CD14-positive monocyte (primary cell): ENCODE measurements at regions not wholly inside any gene's neighbourhood (a gene's known extent, or its start where the extent isn't known, plus 50 kb on each side); places are given as distances from the start of the nearest gene placed in this dataset.
"Not testable (repeated sequence)": the region's sequence is repeated elsewhere in the genome, so short reads cannot be mapped to it uniquely, and the experiment has no call there.

Source experiments
- DNase-seq, 3 donors: peaks; one replicate each; pipeline ENCODE4 v3.0.0-alpha.2; 2011 to 2022
- H2AFZ ChIP-seq: 2 replicates; pipeline ENCODE4 v1.6.0; 2012; ENCODE audit warnings: mild to moderate bottlenecking, low read depth, low read length, inconsistent platforms; ENCODE audit not compliant: insufficient read depth, poor library complexity, severe bottlenecking
- H3K27ac ChIP-seq, 2 donors: 1 replicate in 1 of 2; 2 replicates in 1 of 2; pipeline ENCODE4 v1.5.1; 2012 to 2013; ENCODE audit warnings: low read length in 2 of 2, control low read depth in 1 of 2, inconsistent platforms in 1 of 2, low read depth in 1 of 2, mild to moderate bottlenecking in 1 of 2
- H3K27me3 ChIP-seq, 2 donors: one replicate each; pipeline versions ENCODE4 v1.6.0 to v1.6.1; 2011 to 2013; ENCODE audit warnings: low read length in 2 of 2; ENCODE audit not compliant: control insufficient read depth in 2 of 2, insufficient read depth in 2 of 2
- H3K36me3 ChIP-seq, 2 donors: replicated peaks in 1 of 2; 1 replicate in 1 of 2; 2 replicates in 1 of 2; pipeline versions ENCODE4 v1.5.1 to v1.6.1; 2012 to 2013; ENCODE audit warnings: low read length in 2 of 2, control low read depth in 1 of 2, inconsistent platforms in 1 of 2, mild to moderate bottlenecking in 1 of 2; ENCODE audit not compliant: insufficient read depth in 2 of 2, control insufficient read depth in 1 of 2
- H3K4me1 ChIP-seq, 2 donors: 1 replicate in 1 of 2; 2 replicates in 1 of 2; pipeline versions ENCODE4 v1.5.1 to v1.6.1; 2012 to 2013; ENCODE audit warnings: low read length in 2 of 2, control low read depth in 1 of 2, inconsistent platforms in 1 of 2, mild to moderate bottlenecking in 1 of 2, moderate library complexity in 1 of 2; ENCODE audit not compliant: insufficient read depth in 2 of 2, control insufficient read depth in 1 of 2
- H3K4me2 ChIP-seq: replicated peaks from 2 replicates; pipeline ENCODE3; 2012; ENCODE audit warnings: low read length, moderate library complexity, mild to moderate bottlenecking; ENCODE audit not compliant: poor library complexity, severe bottlenecking; ENCODE audit errors: extremely low read depth
- H3K4me3 ChIP-seq, 3 experiments: fragments of 200-600 bp in 1 of 3; sonication (generic) in 1 of 3; replicated peaks in 1 of 3; 1 replicate in 2 of 3; 2 replicates in 1 of 3; pipeline ENCODE4 v1.5.1; 2011 to 2013; ENCODE audit warnings: low read length in 3 of 3, mild to moderate bottlenecking in 3 of 3, control low read depth in 2 of 3, low read depth in 2 of 3, inconsistent platforms in 1 of 3, moderate library complexity in 1 of 3
- H3K79me2 ChIP-seq: 2 replicates; pipeline ENCODE4 v1.6.0; 2012; ENCODE audit warnings: mild to moderate bottlenecking, control low read depth, inconsistent platforms, low read length, moderate library complexity; ENCODE audit not compliant: insufficient read depth
- H3K9ac ChIP-seq: 2 replicates; pipeline ENCODE4 v1.6.0; 2017; ENCODE audit warnings: low read length, mild to moderate bottlenecking; ENCODE audit not compliant: insufficient read depth, poor library complexity, severe bottlenecking
- H3K9me3 ChIP-seq, 2 donors: replicated peaks in 1 of 2; 1 replicate in 1 of 2; 2 replicates in 1 of 2; pipeline versions ENCODE4 v1.5.1 to v1.6.1; 2012 to 2013; ENCODE audit warnings: low read length in 2 of 2, control low read depth in 1 of 2; ENCODE audit not compliant: control insufficient read depth in 1 of 2, insufficient read depth in 1 of 2
- H4K20me1 ChIP-seq: 2 replicates; pipeline ENCODE4 v1.6.0; 2012; ENCODE audit warnings: mild to moderate bottlenecking, low read length, control low read depth, moderate library complexity; ENCODE audit not compliant: insufficient read depth
- H3K27ac Mint-ChIP-seq, 7 donors: one replicate each; pipeline ENCODE4 v1.8.0; 2020; ENCODE audit warnings: mild to moderate bottlenecking in 7 of 7, mixed read lengths in 7 of 7, moderate library complexity in 6 of 7, inconsistent platforms in 2 of 7
- H3K27me3 Mint-ChIP-seq, 3 donors: one replicate each; pipeline ENCODE4 v1.8.0; 2021 to 2022; ENCODE audit warnings: low read depth in 3 of 3, mild to moderate bottlenecking in 3 of 3, mixed read lengths in 3 of 3, moderate library complexity in 3 of 3, inconsistent platforms in 1 of 3
- H3K36me3 Mint-ChIP-seq, 2 donors: one replicate each; pipeline ENCODE4 v1.8.0; 2020; ENCODE audit warnings: mixed read lengths in 2 of 2, inconsistent platforms in 1 of 2, mild to moderate bottlenecking in 1 of 2
- H3K4me1 Mint-ChIP-seq: one replicate; pipeline ENCODE4 v1.8.0; 2020; ENCODE audit warnings: mild to moderate bottlenecking, mixed read lengths
- H3K4me3 Mint-ChIP-seq, 2 donors: one replicate each; pipeline ENCODE4 v1.8.0; 2020; ENCODE audit warnings: mild to moderate bottlenecking in 2 of 2, mixed read lengths in 2 of 2, moderate library complexity in 1 of 2
- H3K9me3 Mint-ChIP-seq, 7 donors: one replicate each; pipeline ENCODE4 v1.8.0; 2020 to 2022; ENCODE audit warnings: mixed read lengths in 7 of 7, mild to moderate bottlenecking in 6 of 7, moderate library complexity in 6 of 7, inconsistent platforms in 2 of 7
- CTCF ChIP-seq: fragments of 200-600 bp; IDR thresholded peaks from one replicate; pipeline ENCODE4 v1.8.0; 2022; ENCODE audit warnings: antibody characterized with exemption, mild to moderate bottlenecking
- WGBS: methylation state at CpG from one replicate; pipeline ENCODE4 v1.1.5; 2013; ENCODE audit warnings: missing lambda C conversion rate; ENCODE audit not compliant: insufficient coverage; 5-methylcytosine and 5-hydroxymethylcytosine counted together
- intact Hi-C, 2 donors: fragments of 100-400 bp; cut with micrococcal nuclease; formaldehyde crosslinking; loops; one replicate each; pipeline versions ENCODE4 v1.15.0 to v1.15.1; 2023

DNA sequence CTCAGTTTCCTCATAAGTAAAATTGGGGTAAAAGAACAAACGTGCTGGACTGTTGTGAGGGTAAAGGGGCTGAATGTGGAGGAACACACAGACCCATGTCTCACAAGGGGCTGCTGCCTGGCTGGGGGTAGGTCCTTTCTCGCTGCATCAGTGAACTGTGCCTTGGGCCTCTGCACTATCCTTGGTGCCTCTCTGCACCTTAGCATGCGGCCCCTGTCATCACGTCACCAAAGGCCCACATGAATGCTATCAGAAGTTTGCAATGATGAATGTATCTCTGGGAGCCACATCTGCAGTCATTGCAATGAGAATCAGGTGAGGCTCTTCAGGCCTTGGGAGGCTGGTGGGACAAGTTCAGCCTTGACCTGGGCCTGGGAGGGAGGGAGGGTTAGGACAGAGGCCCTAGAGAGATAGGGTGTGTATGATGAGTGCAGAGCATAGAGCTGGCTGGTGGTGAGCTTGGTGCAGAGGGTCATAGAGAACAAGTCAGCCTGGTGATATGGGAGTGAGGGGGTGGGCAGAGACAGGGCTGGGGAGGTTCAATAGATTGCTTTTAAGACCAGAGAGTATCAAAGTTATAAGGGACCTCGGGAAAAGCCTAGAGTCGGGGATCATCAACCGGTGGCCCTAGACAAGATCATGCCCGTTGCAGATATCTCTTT lies 308.4 kb downstream of the RPS24 start:
- Histone ChIP-seq H3K4me3 (no peak overlapping the region), H2AFZ (no peak overlapping the region), H3K4me2 (no peak overlapping the region), H4K20me1 (no peaks in the 10 kb centered on the region), H3K36me3 (no peaks in the 10 kb centered on the region), H3K79me2 (no peaks in the 10 kb centered on the region), H3K9me3 (no peaks in the 10 kb centered on the region), H3K9ac (no peak overlapping the region), H3K27me3 (no peaks in the 10 kb centered on the region), H3K4me1 (no peaks in the 10 kb centered on the region), H3K27ac (no peak overlapping the region)
- TF ChIP-seq CTCF, result no peak
- Mint-ChIP-seq H3K27ac (no peak overlapping the region), H3K4me1 (no peaks in the 10 kb centered on the region), H3K4me3 (no peak overlapping the region), H3K36me3 (no peaks in the 10 kb centered on the region), H3K9me3 (peaks cover 0 to 7% (median 1%) of the 10 kb centered on the region in 7 donors), H3K27me3 (peaks cover 1 to 10% (median 4%) of the 10 kb centered on the region in 3 donors)
- intact Hi-C loops, result no loop called here
- no peak for DNase-seq
- 95% methylated on average over 5 of the region's 8 CpGs for WGBS

- no peak for TF ChIP-seq CTCF
- Mint-ChIP-seq H3K4me3 (no peak overlapping the region), H3K36me3 (no peaks in the 10 kb centered on the region), H3K9me3 (peaks cover 0 to 7% (median 1%) of the 10 kb centered on the region in 7 donors), H3K27ac (no peak overlapping the region), H3K4me1 (no peaks in the 10 kb centered on the region), H3K27me3 (peaks cover 1 to 10% (median 7%) of the 10 kb centered on the region in 3 donors)
- H3K27me3 ChIP-seq, result no peaks in the 10 kb centered on the region
- H3K4me3 ChIP-seq, result no peak overlapping the region
- no peaks in the 10 kb centered on the region for H3K79me2 ChIP-seq
- 49% methylated on average over 5 of the region's 11 CpGs for WGBS
- no peak overlapping the region for H3K4me2 ChIP-seq
- no peak overlapping the region for H3K9ac ChIP-seq
- H3K4me1 ChIP-seq, result no peaks in the 10 kb centered on the region
- H2AFZ ChIP-seq, result no peak overlapping the region
- H3K36me3 ChIP-seq, result no peaks in the 10 kb centered on the region
- H3K27ac ChIP-seq, result no peak overlapping the region
- no peak for DNase-seq
- intact Hi-C loops, result no loop called here
- no peaks in the 10 kb centered on the region for H4K20me1 ChIP-seq
- H3K9me3 ChIP-seq, result no peaks in the 10 kb centered on the region
These were observed 309.4 kb downstream of the RPS24 start for GRCh38 chr10:78342827-78343653.

- H4K20me1 ChIP-seq, H3K27ac Mint-ChIP-seq, H3K27me3 ChIP-seq, intact Hi-C loops, H3K79me2 ChIP-seq, H3K4me3 ChIP-seq, H3K27ac ChIP-seq, DNase-seq, H3K36me3 Mint-ChIP-seq, H3K4me1 Mint-ChIP-seq, H3K9me3 Mint-ChIP-seq, H3K9me3 ChIP-seq, H3K4me2 ChIP-seq, H3K4me1 ChIP-seq, H2AFZ ChIP-seq, H3K4me3 Mint-ChIP-seq, H3K9ac ChIP-seq, H3K36me3 ChIP-seq, H3K27me3 Mint-ChIP-seq: not testable (repeated sequence)
- WGBS, result no CpG with 5 or more reads among the region's 8 CpGs
These were observed 310.6 kb downstream of the RPS24 start for GRCh38 chr10:78344257-78344656.
